ENCODE measurements at regions not wholly inside any gene's neighbourhood (a gene's known extent, or its start where the extent isn't known, plus 50 kb on each side); places are given as distances from the start of the nearest gene placed in this dataset.
"Not testable (repeated sequence)": the region's sequence is repeated elsewhere in the genome, so short reads cannot be mapped to it uniquely, and the experiment has no call there.

DNA sequence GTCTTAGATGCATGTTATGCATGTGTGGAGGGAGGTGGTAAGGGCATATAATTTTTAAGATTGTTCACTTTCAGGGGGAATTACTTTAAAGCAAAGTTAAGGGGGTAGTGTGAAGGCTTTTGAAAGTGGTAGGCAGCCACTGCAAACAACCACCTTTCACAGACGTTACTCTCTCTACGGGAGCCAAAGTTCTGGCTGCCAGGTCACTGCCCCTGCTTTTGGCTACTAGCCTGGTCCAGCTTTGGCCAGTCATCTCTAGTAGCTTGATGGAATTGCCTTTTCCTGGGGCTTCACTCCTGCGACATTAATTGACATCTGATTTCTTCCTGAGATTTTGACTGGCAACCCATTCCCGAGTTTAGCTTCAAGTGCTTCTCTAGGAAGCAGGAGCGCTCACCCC, 397.5 kb downstream of the CDH11 start:
- DNase-seq (ENCODE audit: low read depth), result no peak

- DNase-seq (ENCODE audit: low read depth), result no peak
These were observed 403.4 kb downstream of the CDH11 start for GRCh38 chr16:64718486-64718885.

- no peak for DNase-seq (ENCODE audit: low read depth)
These were observed 404.0 kb downstream of the CDH11 start for GRCh38 chr16:64717871-64718270.

DNA sequence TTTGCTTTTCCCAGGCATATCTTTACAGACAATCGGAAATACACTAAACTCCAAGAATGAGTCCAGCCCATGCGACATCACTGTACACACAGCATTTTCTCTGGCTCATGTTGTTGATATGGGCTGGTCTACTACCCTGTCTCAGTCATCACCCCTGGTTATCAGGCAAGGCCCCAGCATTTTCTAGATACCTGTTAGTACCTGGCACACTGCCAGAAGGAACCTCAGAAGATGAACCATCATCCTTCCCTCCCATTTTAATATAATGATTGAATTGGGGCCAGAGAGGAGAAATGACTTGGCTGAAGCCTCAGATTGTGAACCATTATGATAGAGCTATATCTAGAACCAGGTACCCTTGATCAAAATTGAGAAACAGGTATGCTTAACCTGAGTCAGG, 406.2 kb downstream of the CDH11 start:
- DNase-seq (ENCODE audit: low read depth), result no peak

DNA sequence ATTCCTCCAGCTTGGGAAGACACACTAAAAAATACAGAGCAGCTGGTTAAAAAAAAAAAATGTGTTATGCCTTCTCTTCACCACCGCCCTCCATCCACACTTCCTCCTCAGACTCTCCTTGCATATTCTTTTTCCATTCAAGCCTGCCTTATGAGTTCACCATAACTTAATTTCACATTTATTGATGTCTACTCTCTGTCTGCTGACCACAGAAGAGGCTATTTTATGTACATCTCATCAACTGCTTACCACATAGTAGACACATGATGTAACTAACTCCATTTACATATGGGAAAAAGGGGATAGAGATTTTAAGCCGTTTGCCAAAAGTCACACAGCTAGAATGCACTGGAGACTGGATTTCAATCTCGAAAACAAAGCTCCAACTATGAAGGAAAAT, 409.8 kb downstream of the CDH11 start:
- no peak for DNase-seq (ENCODE audit: low read depth)

DNA sequence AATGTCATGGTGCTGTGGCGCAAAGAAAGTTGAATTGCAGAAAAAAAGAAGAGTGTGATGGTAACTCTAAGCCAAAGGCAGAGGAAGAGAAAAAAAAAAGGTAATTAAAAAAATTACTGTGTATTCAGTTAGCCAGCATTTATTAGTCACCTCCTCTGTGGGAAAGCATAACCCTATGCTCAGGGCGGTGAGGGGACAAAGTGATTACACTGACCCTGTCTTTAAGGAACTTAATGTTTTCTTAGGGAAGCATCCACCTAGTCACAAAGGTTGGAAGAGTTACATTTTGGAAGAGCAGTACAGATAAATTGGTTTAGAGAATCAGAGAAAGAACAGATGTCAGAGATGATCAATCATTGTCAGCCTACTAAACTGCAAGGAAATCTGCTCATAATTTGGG, 410.3 kb downstream of the CDH11 start:
- no peak for DNase-seq (ENCODE audit: low read depth)

- peak; percentile 85 for DNase-seq (ENCODE audit: low read depth)
These were observed 410.8 kb downstream of the CDH11 start for GRCh38 chr16:64711026-64711425.

- DNase-seq (ENCODE audit: low read depth), result no peak
These were observed 416.4 kb downstream of the CDH11 start for GRCh38 chr16:64705443-64705842.

GRCh38 chr16:64704386-64704785, 417.5 kb downstream of the CDH11 start:
- no peak for DNase-seq (ENCODE audit: low read depth)

- no peak for DNase-seq (ENCODE audit: low read depth)
These were observed 419.4 kb downstream of the CDH11 start for GRCh38 chr16:64702415-64702814.

DNA sequence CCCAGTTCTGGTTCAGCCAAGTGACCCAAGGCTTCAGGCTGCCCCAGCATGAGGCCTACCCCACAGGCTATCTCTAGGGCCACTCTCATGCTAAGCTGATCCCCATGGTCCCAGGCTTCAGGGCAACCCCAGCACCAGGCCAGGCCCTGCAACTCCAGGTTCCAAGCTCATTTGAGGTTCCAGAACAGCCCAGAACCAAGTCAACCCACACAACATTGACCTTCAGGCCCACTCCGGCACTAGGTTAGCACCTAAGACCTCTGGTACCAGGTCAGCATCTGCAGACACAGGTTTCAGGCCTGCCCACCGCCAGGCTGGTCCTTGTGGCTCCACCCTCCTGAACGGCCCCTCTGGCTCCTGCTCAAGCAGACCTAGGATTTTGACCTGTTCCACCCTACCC, 421.2 kb downstream of the CDH11 start:
- no peak for DNase-seq (ENCODE audit: low read depth)

DNA sequence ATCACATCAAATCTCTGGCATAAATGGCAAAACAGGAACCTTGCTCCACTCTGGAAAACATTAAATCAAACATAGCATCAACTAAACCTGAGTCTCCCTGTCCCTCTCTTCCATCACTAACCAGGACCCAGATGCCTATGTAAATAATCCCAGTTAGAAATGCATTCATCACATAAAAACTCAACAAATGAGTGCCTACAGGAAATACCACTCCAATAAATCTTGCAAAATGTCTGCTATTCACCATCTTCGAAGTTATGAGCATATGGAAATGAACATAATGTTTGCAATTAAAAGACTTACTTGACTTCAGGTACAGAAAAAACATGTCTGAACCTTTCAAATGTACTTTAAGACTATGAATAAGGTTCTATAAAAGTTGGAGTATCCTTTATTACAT, 425.0 kb downstream of the CDH11 start:
- no peak for DNase-seq (ENCODE audit: low read depth)

DNA sequence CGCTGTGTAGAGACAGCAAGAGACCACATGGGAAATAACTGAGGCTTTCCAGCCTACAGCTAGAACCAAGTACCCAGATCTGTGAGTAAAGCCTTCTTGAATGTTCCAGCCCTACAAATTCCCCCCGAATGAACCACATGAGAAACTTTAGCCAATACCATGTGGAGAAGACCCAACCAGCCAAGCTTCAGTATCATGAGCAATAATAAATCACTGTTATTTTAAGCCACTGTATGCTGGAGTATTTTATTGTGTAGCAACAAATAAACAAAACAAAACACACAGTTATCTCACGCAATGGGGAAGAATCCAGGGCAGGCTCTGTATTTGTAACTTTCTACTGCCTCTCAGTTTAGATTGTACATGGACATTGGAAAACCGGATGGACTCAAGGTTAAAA, 426.2 kb downstream of the CDH11 start:
- DNase-seq (ENCODE audit: low read depth), result peak; percentile 21

GRCh38 chr16:64693946-64694345, 427.9 kb downstream of the CDH11 start:
- no peak for DNase-seq (ENCODE audit: low read depth)

GRCh38 chr16:64687786-64688185, 434.1 kb downstream of the CDH11 start:
- no peak for DNase-seq (ENCODE audit: low read depth)

GRCh38 chr16:64687123-64687522, 434.7 kb downstream of the CDH11 start:
- no peak for DNase-seq (ENCODE audit: low read depth)

DNA sequence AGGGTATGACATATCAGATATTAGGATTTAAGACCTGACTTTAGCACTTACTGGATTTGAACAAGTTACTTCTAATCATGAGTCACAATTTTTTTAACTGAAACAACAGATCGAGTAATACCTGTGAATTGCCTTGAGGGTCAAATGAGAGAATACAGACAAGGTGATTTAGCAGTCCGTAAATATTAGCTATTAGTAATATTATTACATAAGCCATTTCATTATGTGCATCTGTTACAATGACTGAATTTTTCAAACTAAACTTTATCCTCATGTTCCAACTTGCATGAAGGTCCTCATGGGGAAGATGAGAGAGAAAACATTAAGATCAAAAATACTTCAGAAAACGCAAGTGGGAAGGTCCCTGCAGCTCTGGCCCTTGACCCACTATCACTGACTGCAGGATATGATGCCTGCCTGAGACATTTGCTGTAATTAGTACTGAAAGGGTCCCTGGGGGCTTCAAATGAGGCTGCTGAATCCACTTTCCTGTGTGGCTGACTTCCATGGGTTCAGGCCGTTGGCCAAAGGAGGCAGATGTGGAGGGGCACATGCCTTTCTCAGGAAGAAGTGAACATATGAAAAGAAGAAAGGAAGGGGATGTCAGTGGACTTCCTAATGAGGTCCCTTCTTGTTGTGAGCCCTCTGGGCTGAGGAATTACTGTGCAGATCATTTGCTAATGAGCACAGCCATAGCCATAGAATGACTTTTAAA, 441.7 kb downstream of the CDH11 start:
- no peak for DNase-seq (ENCODE audit: low read depth)

- DNase-seq (ENCODE audit: low read depth), result no peak
These were observed 452.3 kb downstream of the CDH11 start for GRCh38 chr16:64669573-64669972.

- no peak for DNase-seq (ENCODE audit: low read depth)
These were observed 454.5 kb downstream of the CDH11 start for GRCh38 chr16:64667334-64667877.

GRCh38 chr16:64662312-64662711, 459.6 kb downstream of the CDH11 start:
- DNase-seq (ENCODE audit: low read depth), result not testable (repeated sequence)

- no peak for DNase-seq (ENCODE audit: low read depth)
These were observed 462.0 kb downstream of the CDH11 start for GRCh38 chr16:64659866-64660265.

DNA sequence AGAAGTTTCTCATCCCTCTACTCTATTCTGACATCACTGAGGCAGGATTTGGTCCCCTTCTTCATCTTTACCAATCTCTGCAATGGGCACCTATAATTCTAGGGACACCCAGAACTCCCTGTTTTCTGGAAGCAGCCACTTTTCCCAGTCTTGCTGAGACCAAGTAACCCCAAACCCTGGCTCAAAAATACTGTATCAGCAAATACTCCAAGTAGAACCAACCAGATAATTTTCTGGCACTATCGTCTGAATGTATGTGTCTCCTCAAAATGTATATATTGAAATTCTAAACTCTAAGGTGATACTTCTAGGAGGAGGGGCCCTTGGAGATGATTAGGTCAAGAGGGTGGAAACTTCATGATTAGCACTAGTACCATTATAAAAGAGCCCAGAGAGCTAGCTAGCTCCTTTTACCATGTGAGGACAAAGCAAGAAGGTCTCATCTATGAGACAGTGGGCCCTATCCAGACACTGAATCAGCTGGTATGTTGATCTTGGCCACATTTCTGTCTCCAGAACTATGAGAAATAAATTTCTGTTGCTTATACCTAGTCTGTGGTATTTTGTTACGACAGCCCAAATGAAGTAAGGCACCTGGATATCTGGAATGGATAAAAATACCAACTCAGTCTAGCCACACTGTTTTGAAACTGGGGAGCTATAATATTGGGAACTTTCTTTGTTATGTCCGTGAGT, 464.4 kb downstream of the CDH11 start:
- DNase-seq (ENCODE audit: low read depth), result peak; percentile 5

DNA sequence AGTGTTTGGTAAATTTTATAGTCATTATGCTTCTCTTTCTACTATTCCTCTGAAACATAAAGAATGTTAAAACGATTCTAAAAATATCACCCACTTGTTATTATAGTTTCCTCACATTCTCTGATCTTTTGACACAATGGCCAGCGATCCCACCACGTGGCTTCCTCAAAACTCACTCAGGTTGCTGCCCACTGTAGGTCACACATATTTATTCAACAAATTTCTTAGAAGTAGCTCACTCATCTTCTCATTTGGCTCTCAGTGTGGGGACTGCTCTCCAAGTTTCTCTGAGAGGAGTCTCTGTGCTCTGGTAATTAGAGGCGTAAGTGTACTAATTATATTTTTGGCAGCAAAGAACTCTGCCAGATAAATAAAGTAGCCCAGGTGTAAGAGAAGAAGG, 465.4 kb downstream of the CDH11 start:
- DNase-seq (ENCODE audit: low read depth), result no peak

- peak; percentile 11 for DNase-seq (ENCODE audit: low read depth)
These were observed 467.7 kb downstream of the CDH11 start for GRCh38 chr16:64654178-64654577.
